ENCODE measurements at regions not wholly inside any gene's neighbourhood (a gene's known extent, or its start where the extent isn't known, plus 50 kb on each side); places are given as distances from the start of the nearest gene placed in this dataset.
"Not testable (repeated sequence)": the region's sequence is repeated elsewhere in the genome, so short reads cannot be mapped to it uniquely, and the experiment has no call there.

DNA sequence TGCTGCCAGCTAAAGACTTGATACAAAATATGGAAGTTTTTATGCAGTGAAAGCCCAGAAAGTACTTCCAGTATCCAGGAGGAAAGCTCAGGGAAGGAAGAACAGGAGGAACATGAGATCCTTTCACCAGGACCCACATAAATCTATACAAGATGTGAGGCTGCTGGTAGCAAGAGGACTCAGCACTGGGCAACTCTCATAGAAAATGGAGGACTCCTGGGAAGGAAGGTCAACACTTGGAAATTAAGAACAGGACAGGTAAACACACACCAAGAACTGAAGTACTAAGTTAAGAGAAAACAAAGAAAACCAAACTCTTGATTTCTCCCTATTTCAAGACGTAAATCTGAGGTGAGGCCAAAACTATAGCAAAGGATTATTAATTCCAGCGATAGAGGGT is 220.5 kb upstream of the HSF2 start:
- no peak for DNase-seq (ENCODE audit: low spot score)
- TF ChIP-seq, protein P1, sequence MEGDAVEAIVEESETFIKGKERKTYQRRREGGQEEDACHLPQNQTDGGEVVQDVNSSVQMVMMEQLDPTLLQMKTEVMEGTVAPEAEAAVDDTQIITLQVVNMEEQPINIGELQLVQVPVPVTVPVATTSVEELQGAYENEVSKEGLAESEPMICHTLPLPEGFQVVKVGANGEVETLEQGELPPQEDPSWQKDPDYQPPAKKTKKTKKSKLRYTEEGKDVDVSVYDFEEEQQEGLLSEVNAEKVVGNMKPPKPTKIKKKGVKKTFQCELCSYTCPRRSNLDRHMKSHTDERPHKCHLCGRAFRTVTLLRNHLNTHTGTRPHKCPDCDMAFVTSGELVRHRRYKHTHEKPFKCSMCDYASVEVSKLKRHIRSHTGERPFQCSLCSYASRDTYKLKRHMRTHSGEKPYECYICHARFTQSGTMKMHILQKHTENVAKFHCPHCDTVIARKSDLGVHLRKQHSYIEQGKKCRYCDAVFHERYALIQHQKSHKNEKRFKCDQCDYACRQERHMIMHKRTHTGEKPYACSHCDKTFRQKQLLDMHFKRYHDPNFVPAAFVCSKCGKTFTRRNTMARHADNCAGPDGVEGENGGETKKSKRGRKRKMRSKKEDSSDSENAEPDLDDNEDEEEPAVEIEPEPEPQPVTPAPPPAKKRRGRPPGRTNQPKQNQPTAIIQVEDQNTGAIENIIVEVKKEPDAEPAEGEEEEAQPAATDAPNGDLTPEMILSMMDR (IDR thresholded peaks at IDR 0.05) = no peak
- Histone ChIP-seq H3K4me3 (no peak overlapping the region), H3K27ac (no peak overlapping the region)

DNA sequence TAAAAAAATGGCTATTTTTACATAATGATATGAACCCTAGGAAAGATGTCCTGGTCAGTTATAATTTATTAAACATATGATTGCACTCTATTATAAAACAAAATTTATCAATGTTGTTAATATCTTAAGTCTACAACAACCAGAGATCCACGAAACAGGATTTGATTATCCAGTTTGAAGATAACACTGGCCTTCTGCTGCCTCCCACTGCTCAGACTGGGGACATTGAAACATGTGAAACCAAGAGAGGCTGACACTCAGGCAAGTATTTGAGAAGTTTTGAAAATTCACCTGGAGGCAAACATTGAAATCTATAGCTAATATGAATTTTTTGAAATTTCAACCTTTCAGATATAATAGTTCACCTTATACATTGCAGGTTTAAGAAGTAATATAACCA is 219.3 kb upstream of the HSF2 start:
- no peak for DNase-seq (ENCODE audit: low spot score)
- Histone ChIP-seq H3K4me3 (no peak overlapping the region), H3K27ac (no peak overlapping the region)
- TF ChIP-seq, protein P1 (IDR thresholded peaks at IDR 0.05) = no peak

DNA sequence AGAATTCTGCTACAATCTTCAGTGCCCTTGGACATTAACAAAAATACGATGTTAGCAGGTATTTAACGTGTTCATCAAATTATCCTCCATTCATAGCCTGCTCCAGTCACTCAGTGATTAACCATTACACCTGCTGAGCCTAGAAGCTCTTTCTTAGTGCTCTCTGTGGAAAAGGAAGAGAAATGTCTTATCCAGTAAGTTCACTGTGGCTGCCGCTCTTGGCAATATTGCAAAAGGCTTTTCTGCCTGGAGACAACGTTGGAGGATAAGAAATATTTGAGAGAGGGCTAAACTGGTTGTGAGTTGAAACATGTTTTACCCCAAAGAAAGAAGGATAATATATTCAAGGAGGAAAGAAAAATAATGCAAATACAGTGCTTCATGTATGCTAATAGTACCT is 217.4 kb upstream of the HSF2 start:
- Histone ChIP-seq H3K27ac (no peak overlapping the region), H3K4me3 (no peak overlapping the region)
- TF ChIP-seq, protein P1 (IDR thresholded peaks at IDR 0.05) = no peak
- no peak for DNase-seq (ENCODE audit: low spot score)

DNA sequence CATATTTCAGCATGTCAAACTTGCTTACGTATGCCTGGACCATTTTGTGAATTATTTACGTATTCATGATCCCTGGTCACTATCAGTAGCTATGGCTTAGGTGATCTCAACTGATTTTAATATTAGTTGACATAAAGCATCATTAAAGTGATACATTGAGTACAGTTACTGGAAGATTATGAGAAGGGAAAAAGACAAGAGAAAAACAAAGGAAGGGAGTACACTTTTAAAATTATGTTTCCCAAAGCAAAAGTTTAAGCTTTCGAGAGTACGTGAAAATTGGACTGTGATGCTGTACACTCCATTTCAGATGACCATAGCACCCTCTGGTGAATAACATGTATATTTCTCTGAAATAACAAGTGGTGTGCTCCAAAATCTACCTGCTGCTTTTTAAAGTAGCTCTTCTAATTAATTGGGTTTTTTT is 215.0 kb upstream of the HSF2 start:
- Histone ChIP-seq H3K4me3 (peak overlapping the region; percentile 51), H3K27ac (no peak overlapping the region)
- no peak for DNase-seq (ENCODE audit: low spot score)
- TF ChIP-seq, protein P1 (IDR thresholded peaks at IDR 0.05) = no peak

DNA sequence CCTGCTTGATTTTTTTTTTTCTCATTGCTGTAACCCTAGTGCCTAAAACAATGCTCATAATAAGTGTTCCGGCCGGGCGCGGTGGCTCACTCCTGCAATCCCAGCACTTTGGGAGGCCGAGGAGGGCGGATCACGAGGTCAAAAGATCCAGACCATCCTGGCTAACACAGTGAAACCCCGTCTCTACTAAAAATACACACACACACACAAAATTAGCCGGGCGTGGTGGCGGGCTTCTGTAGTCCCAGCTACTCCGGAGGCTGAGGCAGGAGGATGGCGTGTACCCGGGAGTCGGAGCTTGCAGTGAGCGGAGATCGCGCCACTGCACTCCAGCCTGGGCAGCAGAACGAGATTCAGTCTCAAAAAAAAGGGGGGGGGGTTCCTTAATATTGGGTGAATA is 214.0 kb upstream of the HSF2 start:
- not testable (repeated sequence) for H3K27ac ChIP-seq; DNase-seq (ENCODE audit: low spot score); H3K4me3 ChIP-seq

DNA sequence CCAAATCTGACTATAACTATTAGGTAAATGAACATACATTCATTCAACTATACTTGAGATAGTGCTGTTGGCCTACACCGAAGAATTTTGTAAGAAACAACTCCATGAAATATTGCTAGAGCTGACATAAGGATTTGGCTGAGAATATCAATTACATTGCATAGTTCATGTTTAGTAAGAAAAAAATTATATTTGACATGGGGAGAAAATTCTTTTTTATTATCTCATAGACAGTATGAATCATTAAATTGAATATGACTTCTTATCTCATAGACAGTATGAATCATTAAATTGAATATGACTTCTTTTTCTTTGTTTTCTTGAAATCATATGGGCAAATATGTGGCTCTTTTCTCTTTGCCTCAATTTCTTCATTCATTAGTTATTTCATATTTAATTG is 212.3 kb upstream of the HSF2 start:
- TF ChIP-seq, protein P1 (IDR thresholded peaks at IDR 0.05) = no peak
- H3K27ac ChIP-seq = no peak overlapping the region
- no peak overlapping the region for H3K4me3 ChIP-seq
- DNase-seq (ENCODE audit: low spot score) = no peak

DNA sequence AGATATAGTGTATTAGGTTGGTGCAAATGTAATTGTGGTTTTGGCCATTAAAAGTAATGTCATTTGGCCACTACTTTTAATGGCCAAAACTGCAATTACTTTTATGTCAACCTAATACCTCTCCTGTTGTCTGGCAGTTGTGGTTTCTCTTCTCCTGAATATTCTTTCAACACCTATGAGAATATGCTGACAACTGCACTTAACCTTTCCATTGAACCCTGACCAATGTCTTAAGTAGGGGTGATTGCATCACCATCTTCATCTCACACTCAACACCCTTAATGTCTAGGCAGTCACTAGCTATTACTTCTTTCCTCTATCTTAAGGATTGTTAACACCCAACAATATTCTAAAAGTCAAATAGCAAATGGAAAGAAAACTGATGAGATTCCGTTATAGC is 200.5 kb upstream of the HSF2 start:
- TF ChIP-seq, protein P1 (IDR thresholded peaks at IDR 0.05) = no peak
- DNase-seq (ENCODE audit: low spot score) = no peak
- H3K4me3 ChIP-seq = no peak overlapping the region

DNA sequence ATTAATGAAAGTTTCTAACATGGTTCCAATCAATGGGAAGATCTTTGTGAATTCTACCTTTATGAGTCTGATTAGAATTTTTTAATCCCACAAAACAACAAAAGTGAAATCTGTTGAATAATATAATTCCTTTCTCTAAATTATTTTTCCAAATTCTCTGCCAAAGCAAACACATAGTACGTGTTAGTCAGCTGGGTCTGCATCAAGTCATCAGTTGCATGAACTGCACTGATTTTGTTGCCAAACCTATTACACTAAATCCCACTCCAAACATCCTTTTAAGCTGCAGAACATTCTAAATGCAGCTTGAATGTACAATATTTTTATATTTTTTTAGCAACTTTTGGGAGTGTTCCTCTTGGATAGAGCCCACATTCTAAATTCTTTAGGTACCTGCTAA is 199.0 kb upstream of the HSF2 start:
- H3K4me3 ChIP-seq = no peak overlapping the region
- TF ChIP-seq, protein P1 (IDR thresholded peaks at IDR 0.05) = no peak

More for the DNA sequence above, 200.5 kb upstream of the HSF2 start:
- H3K27ac ChIP-seq = no peak overlapping the region

More for the DNA sequence above, 199.0 kb upstream of the HSF2 start:
- no peak for DNase-seq (ENCODE audit: low spot score)
- H3K27ac ChIP-seq = no peak overlapping the region
